T47D (cell line): ENCODE measurements at regions not wholly inside any gene's neighbourhood (a gene's known extent, or its start where the extent isn't known, plus 50 kb on each side); places are given as distances from the start of the nearest gene placed in this dataset.
"Not testable (repeated sequence)": the region's sequence is repeated elsewhere in the genome, so short reads cannot be mapped to it uniquely, and the experiment has no call there.

ENCODE experiments used
- DNase-seq, 2 experiments: peaks; one replicate each; pipeline versions ENCODE4 v3.0.0 to v3.0.0-alpha.2; 2011 to 2012; ENCODE audit warnings: low read depth in 1 of 2, low spot score in 1 of 2
- JUND ChIP-seq: IDR thresholded peaks from 2 replicates; pipeline ENCODE4 v1.6.1; 2012; ENCODE audit warnings: low read depth
- in situ Hi-C: cut with HindIII; loops from 2 replicates; pipeline ENCODE4 v1.10.0; 2016; ENCODE audit warnings: low sequenced_read_pairs, low pct_unique_long_range_greater_than_20kb

DNA sequence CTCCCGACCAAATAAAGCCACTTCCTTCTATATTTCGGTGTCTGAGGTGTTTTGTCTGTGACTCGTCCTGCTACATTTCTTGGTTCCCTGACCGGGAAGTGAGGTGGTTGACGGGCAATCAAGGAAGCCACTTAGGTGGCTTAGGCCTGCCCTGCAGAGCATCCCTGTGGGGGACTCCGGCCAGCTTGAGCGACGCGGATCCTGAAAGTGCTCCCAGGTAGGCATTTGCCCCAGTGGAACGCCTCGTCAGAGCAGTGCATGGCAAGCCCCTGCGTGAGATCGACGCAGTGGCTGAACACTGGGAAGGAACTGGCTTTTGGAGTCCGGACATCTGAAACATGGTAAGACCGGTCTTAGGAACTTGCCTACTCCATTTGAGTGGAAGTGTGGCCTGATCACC is 157.2 kb upstream of the COX7C start:
- no peak for TF ChIP-seq JUND
- DNase-seq = no peak
- in situ Hi-C loops = no loop called here

DNA sequence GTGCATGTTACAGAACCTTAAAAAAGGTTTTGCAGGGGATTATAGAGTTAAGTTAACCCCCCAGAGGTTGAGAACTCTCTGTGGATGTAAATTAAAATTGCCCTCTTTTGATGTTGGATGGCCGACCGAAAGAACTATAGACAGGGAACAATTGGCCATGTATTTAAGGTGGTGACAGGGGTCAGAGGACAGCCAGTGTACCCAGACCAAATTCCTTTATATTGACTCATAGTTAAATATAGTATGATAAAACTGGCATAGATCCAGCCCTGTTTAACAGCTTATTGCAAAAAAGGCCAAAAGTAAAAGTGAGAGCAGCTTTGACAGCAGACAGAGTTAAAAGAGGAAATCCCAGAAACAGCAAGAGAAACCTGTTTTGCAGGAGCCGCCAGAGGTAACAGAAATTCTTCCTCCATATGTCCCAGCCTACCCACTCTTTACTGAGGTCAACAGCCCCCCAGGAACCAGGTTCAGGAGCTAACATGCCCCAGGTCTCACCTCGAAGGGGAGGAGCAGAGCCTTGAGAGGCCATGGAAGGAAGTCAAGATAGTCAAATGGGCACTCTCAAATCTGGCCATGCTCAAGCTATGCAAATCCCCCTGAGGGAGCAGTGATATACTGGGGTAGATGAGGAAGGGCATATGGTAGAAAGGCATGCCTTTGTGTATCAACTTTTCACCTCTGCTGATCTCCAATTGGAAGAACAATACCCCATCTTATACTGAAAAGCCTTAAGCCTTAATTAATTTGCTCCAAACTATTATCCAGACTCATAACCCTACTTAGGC is 156.4 kb upstream of the COX7C start:
- DNase-seq = peak in 1 of 2 experiments; percentile 37
- in situ Hi-C loops = no loop called here
- TF ChIP-seq JUND = no peak

DNA sequence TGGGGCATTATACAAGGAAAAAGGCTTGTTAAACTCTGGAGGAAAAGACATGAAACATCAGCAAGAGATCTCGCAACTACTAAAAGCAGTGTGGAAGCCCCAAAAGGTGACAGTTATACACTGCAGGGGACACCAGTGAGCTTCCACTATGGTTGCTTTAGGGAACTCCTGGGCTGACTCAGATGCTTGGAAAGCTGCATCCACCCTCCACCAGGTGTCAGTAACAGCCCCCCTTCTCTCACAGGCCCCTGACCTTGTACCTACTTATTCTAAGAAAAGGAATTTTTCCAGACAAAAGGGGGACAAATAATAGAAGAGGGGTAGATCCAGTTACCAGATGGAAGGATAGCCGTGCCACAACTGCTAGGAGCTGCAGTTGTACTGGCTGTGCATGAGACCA is 154.4 kb upstream of the COX7C start:
- in situ Hi-C loops = no loop called here
- no peak for TF ChIP-seq JUND
- no peak for DNase-seq

DNA sequence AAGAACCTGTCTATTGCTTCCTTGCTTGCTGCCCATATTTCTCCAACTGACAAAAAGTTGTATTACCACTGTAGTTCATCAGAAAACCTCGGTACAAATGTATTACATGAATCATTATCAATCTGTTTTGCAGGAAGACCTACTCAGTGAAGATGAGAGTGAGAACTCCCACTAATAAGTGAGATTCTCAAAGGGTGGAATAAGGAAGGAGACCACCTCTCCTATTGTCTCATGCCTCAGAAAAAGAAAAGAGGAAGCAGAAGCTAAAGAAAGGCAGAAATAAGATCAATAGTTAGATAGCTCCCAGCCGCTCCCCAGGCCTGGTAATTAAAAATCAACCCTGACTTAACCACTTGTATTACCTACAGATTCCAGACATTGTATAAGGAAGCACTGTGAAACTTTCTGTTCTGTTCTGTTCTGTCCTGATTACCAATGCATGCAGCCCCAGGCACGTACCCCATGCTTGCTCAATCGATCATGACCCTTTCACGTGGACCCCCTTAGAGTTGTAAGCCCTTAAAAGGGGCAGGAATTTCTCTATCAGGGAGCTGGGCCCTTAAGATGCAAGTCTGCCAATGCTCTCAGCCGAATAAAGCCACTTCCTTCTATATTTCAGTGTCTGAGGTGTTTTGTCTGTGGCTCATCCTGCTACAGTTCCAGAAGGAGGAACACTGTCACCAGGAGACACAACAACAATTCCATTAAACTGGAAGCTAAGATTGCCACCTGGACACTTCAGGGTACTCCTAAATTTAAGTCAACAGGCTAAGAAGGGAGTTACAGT is 152.5 kb upstream of the COX7C start:
- no peak for DNase-seq
- no peak for TF ChIP-seq JUND

DNA sequence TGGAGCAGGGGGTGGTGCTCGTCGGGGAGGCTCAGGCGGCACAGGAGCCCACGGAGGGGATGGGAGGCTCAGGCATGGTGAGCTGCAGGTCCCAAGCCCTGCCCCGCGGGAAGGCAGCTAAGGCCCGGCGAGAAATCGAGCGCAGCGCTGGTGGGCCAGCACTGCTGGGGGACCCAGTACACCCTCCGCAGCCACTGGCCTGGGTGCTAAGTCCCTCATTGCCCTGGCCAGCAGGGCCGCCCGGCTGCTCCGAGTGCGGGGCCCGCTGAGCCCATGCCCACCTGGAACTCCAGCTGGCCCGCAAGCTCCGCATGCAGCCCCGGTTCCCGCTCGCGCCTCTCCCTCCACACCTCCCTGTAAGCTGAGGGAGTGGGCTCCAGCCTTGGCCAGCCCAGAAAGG is 151.0 kb upstream of the COX7C start:
- in situ Hi-C loops = not testable (repeated sequence)

More for the DNA sequence above, 152.5 kb upstream of the COX7C start:
- in situ Hi-C loops = no loop called here

DNA sequence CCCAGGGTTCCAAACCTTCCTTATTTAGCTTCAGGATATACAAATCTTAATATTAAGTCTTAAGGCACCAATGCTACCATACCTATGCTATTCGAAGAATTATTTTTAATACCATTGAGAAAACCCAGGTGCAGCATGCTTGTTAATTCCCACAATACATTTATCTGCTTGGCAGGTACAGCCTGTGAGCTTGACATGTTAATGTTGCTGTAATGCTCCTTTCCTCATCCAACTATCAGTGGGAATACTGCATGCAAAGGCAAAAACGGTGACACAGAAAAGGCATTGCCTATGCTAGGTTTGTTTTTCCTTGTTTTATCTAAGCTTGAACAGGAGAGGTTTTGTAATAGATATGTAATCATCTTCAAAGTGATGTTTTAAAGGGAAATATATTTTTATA is 135.7 kb upstream of the COX7C start:
- in situ Hi-C loops = no loop called here
- TF ChIP-seq JUND = no peak
- DNase-seq = no peak

More for the DNA sequence above, 151.0 kb upstream of the COX7C start:
- not testable (repeated sequence) for DNase-seq

DNA sequence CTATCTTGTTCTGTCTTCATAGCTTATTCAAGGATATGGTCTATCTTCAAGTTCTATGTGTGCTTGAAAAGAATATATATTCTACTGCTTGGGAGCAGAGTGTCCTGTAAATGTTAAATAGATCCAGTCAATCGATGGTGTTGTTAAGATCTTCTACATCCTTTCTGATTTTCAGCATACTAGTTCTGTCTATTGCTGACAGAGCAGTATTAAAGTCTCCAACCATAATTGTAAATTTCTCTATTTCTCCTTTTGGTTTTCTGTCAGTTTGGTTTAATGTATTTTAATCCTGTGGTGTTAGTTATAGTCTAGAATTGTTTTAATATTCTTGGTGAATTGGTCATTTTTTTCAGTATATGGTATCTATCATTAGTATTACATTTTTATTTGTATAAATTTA is 124.0 kb upstream of the COX7C start:
- in situ Hi-C loops = no loop called here
- no peak for DNase-seq
- no peak for TF ChIP-seq JUND

DNA sequence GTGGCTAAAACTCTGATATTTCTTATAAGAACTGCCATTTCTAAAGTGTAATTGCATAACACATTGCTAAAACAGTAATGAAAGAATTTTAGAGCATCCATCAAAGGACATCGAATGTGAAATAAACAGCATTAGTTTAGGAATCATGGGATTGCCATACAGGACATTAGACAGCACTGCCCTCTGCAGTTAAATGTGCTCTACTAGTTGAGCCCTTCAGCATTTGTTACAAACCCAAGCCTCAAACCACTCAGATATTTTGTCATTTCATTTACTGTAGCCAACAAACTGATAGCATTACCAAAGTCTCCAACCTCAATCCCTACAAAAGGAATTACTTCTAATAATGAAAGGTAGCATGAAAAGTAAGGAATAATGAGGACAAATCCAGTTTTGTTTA is 116.8 kb upstream of the COX7C start:
- in situ Hi-C loops = no loop called here
- peak; percentile 10 to 54 for DNase-seq
- no peak for TF ChIP-seq JUND

DNA sequence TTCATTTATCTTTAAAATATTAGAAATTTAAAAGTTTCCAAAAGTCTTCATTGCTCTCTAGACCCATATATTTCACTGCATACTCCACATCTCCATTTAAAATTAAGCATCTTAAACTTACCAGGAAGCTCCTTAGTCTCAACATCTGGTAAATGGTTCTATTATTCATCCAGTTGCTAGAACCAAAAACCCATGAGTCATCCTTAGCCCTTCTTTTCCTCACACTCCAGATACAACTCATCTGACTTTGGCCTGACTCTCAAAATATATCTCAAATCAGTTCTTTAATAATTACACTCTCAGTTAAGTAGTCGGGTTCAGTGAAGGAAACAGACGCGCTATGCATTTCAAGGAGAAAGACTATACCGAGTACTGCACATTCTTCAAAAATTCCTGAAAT is 110.2 kb upstream of the COX7C start:
- TF ChIP-seq JUND = no peak
- in situ Hi-C loops = no loop called here
- no peak for DNase-seq

DNA sequence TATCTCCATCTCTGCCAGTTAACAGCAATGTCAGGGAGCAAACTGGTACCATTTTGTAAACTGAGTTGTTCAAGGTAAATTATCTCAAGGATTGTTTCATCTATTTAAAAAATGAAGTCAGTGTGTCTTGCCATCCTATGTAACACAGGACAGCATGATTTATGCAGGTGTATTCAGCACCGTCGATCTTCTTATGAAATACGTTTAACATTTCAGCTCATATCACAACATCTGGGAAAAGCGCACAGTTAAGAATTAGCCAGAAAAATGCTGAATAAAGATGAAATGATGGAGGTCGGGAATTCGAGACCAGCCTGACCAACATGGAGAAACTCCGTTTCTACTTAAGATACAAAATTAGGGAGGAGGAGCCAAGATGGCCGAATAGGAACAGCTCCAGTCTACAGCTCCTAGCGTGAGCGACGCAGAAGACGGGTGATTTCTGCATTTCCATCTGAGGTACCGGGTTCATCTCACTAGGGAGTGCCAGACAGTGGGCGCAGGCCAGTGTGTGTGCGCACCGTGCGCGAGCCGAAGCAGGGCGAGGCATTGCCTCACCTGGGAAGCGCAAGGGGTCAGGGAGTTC is 107.3 kb upstream of the COX7C start:
- in situ Hi-C loops, DNase-seq: not testable (repeated sequence)

DNA sequence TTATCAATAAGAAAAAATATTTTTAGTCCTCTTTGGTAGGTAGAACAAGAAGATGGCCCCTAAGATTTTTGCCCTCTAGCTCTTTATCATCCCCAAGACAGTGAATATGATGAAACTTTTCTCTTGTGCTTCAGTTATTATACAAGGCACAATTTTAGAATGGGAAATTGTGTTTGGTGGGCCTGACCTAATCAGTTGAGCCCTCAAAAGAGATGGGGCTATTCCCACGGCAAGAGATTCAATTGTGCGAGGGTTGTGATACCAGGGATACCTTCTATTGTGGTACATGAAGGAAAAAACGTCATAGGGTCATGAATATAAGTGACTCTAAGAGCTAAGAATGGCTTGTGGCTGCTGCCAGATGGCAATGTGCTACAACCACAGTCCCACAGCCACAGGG is 94.0 kb upstream of the COX7C start:
- DNase-seq = no peak

DNA sequence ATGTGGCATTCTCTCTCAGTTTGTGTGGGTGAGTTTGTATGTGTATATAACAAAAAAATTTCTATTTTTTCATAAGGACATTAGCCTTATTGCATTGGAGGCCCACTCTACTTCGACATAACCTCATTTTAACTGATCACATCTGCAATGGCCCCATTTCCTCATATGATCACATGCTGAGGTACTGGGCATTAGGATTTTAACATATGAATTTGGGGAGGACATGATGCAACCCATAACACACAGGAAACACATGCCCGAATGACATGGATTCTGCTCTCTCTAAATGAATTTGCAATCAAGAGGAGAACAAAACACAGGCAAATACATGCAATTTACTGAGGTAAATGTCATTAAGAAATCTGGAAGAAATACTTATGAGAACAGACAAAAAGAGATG is 92.1 kb upstream of the COX7C start:
- no peak for DNase-seq
- no peak for TF ChIP-seq JUND
- in situ Hi-C loops = no loop called here

More for the DNA sequence above, 94.0 kb upstream of the COX7C start:
- in situ Hi-C loops = no loop called here
- no peak for TF ChIP-seq JUND

DNA sequence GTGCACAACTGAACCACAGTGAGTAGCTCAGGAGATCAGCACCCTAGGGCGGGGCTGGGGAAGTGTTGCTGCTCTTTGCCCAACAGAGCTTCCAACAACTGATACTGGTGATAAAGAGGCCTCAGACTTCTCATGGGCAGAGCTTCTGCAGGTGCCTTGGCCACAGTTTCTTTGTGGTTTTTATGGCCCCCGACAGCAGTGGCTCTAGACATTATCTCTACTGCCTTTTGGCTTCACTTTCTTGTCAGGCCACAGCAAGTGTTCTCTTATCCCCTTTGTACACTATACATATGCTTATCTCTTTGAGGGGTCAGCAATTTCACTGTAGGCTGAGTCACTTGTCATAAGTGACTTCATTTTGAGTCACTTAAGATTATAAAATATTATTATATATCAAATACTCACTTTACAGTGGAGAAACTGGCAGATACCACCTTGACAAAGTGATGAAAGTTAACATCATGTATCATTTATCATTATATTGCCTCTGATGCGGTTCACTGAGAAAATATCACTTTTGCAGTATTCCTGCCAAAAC is 90.9 kb upstream of the COX7C start:
- in situ Hi-C loops = no loop called here
- TF ChIP-seq JUND = no peak
- no peak for DNase-seq
